HCT116 (cell line): ENCODE measurements at regions not wholly inside any gene's neighbourhood (a gene's known extent, or its start where the extent isn't known, plus 50 kb on each side); places are given as distances from the start of the nearest gene placed in this dataset.

ENCODE experiments used
- CTCF ChIP-seq, 3 experiments: fragments of 200-600 bp in 1 of 3; sonication (generic) in 1 of 3; IDR thresholded peaks in 2 of 3; conservative IDR thresholded peaks in 1 of 3; 2 replicates each; pipeline ENCODE4 v1.5.1; 2012 to 2017; ENCODE audit warnings: low read depth in 2 of 3, low read length in 2 of 3, antibody characterized with exemption in 1 of 3, borderline replicate concordance in 1 of 3, control low read depth in 1 of 3, mild to moderate bottlenecking in 1 of 3, mixed read lengths in 1 of 3, mixed run types in 1 of 3, moderate library complexity in 1 of 3; ENCODE audit not compliant: insufficient read depth in 1 of 3
- EZH2 ChIP-seq: fragments of 200-600 bp; sonication (generic); IDR thresholded peaks from 2 replicates; pipeline ENCODE4 v1.6.1; 2017; ENCODE audit warnings: antibody characterized with exemption, mixed run types
- MAX ChIP-seq: IDR thresholded peaks from 2 replicates; pipeline ENCODE4 v1.6.1; 2012
- POLR2A ChIP-seq: IDR thresholded peaks from 2 replicates; pipeline ENCODE4 v1.7.0; 2011; ENCODE audit warnings: borderline replicate concordance; ENCODE audit not compliant: insufficient read depth, insufficient read length; ENCODE audit errors: extremely low read depth
- SP1 ChIP-seq: IDR thresholded peaks from 2 replicates; pipeline ENCODE4 v1.6.1; 2012; ENCODE audit warnings: low read depth
- ZFX ChIP-seq: fragments of 450-650 bp; IDR thresholded peaks from 2 replicates; pipeline ENCODE4 v1.6.1; 2017

GRCh38 chr20:12311094-12311865, 393.6 kb downstream of the BTBD3 start:
- TF ChIP-seq ZFX (no peak), CTCF (IDR thresholded peaks at IDR 0.05 in 2 of 3, conservative IDR thresholded peaks at IDR 0.05 in 1 of 3; ENCODE audit: borderline replicate concordance in 1 of 3, insufficient read depth in 1 of 3, low read depth in 2 of 3, low read length in 2 of 3) (no peak), MAX (no peak), POLR2A (no peak), EZH2 (no peak), SP1 (no peak)
